22Rv1 (cell line): ENCODE measurements at regions not wholly inside any gene's neighbourhood (a gene's known extent, or its start where the extent isn't known, plus 50 kb on each side); places are given as distances from the start of the nearest gene placed in this dataset.

ENCODE experiments used
- CTCF ChIP-seq: fragments of 450-650 bp; IDR thresholded peaks from 2 replicates; pipeline ENCODE4 v1.5.1; 2017; ENCODE audit warnings: mild to moderate bottlenecking
- ZFX ChIP-seq: fragments of 450-650 bp; IDR thresholded peaks from 2 replicates; pipeline ENCODE4 v1.6.1; 2017; ENCODE audit warnings: antibody characterized with exemption, borderline replicate concordance

- TF ChIP-seq CTCF (no peak), ZFX (no peak)
Measured at GRCh38 chr18:38851526-38851925, 1285.9 kb upstream of the CELF4 start.
